ENCODE measurements at regions not wholly inside any gene's neighbourhood (a gene's known extent, or its start where the extent isn't known, plus 50 kb on each side); places are given as distances from the start of the nearest gene placed in this dataset.

DNA sequence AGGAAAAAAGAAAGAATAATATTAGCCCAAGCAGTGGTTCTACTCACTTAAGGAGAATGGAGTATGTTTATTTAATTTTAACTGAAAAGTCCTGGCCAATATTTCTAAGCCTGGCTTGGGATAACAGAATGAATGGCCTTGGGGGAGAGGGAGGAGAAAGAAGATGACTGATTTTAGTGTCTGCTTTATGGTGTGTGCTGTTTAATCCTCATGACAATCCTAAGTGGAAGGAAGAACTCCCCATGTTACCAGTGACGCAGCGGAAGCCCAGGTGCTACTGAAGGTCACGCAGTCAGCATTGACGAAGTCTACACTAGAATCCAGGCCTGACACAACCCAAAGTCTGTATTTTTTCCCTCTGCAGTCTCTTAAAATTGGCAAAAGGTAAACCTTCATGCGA is 50.5 kb downstream of the PALM2AKAP2 start:
- DNase-seq: no peak

DNA sequence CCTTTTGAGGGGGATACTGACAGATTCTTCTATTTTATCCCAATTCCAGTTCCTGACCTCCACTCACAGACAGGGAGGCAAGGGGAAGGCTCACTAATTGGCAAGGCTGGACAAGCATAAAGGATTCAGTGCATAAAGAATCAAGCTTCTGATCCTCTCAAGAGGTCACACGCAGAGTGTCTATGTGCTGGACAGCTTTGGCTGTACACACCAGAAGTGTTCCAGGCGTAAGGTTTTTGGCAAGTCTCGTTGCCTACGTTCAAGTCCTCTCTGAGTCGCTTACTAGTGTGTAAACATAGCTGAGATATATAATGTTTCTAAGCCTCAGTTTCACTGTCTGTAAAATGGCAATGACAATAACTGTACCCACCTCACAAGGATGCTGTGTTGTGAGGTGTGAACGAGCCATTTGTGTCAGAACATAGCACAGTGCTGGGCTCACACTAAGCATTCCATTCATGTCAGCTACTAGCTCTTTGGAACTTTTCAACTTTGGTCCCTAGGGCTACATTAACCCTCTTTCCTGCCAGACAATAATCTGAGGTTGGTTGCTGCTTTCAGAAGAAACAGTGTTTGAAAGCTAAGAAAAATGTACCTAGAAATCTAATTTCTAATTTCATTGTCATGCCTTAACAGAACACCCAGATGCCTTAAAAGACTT is 52.1 kb downstream of the PALM2AKAP2 start:
- DNase-seq: no peak

DNA sequence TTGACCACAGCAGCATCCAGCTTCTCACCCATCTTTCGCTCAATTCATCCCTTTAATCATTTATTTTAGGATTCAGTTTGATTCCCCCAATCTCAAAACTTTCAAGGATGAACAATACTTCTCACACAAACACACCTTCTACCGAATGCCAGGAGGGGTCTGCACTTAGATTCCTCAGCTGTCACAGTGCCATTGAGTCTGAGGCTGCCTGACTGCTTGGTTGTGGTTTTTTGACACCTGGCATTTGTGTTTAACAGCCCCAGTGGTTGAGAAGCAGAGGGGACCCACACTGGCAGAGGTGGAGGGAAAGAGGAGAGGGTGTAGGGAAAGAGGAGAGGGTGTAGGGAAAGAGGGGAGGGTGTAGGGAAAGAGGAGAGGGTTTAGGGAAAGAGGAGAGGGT is 54.9 kb downstream of the PALM2AKAP2 start:
- DNase-seq: no peak

DNA sequence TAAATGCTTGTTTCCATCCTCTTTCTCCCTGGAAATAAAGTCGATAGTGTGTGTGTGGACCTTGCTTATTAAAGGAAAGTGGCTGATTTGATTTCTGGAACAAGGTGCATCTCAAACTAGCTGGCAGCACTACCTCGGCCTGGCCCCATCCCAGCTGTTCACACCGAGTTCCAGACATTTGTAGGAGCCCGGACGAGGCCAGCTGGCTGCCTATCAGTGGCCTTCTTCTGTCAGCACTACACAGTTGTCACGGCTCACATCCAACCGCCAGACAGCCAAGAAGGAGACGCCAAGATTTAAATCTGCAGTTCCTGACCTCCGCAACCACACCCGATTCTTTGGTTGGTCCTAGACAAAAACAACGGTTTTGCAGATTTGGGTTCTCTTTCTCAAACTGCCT is 63.6 kb downstream of the PALM2AKAP2 start:
- no peak for DNase-seq

DNA sequence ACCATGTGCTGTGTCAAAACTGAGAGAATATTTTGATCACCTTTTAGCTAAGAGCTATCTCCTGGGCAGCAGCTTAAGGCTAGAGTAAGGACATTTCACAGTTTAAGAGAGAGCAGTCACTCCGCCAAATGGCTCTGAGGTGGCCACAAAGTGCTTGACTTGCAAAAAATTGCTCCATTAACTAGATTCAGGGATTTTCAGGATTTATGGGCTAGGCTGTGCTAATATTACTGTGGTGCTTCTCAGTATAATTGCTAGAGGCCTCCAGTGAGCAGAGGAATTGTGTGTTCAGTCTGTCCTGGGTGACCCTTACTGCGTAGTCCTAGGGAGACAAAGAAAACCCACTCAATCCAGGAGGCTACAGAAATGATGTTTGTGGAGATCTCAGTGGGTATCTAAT is 65.2 kb downstream of the PALM2AKAP2 start:
- no peak for DNase-seq

DNA sequence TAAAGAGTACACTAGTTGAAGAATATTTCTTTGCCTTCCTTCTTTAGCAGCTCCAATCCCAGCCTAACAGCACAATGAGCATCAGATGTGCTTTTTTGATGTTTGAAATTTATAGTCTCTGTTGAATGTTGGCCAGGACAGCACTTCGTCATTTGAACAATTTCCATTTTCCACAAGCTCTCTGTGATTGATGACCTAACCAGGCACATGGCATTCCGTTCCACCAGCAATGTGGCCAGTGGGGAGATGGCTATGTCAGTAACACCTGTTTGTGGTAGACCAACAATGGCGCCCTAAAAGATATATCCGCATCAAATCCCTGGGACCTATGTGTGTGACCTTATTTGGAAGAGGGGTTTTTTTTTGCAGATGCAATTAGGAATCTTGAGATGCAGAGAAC is 66.8 kb downstream of the PALM2AKAP2 start:
- no peak for DNase-seq

DNA sequence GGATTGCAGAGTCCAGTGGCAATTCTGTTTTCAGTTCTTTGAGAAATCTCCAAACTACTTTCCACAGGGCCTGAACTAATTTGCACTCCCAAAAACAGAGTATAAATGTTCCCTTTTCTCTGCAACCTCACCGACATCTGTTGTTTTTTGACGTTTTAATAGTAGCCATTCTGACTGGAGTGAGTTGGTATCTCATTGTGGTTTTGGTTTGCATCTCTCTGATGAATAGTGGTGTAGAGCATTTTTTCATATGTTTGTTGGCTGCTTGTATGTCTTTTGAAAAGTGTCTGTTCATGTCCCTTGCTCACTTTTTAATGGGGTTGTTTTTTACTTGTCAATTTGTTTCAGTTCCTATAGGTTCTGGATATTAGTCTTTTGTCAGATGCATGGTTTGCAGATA is 72.6 kb downstream of the PALM2AKAP2 start:
- DNase-seq: no peak

DNA sequence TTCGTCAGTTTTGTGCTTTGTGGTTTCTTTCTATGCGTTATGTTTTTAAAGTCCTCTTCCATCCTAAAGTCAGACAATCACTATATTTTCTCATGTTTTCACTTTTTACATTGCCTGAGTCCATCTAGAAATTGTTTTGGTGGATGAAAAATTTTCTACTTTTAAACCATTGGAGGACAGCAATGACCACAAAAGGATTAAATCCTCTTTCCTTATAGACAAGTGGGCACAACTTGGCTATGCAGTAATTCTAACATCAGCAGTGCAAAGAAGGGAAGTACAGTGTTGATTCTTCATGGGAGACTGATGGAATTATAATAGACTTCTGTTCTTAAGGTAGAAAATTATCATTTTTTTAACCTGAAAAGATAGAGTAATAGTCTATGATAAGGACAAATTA is 75.5 kb downstream of the PALM2AKAP2 start:
- DNase-seq: no peak

DNA sequence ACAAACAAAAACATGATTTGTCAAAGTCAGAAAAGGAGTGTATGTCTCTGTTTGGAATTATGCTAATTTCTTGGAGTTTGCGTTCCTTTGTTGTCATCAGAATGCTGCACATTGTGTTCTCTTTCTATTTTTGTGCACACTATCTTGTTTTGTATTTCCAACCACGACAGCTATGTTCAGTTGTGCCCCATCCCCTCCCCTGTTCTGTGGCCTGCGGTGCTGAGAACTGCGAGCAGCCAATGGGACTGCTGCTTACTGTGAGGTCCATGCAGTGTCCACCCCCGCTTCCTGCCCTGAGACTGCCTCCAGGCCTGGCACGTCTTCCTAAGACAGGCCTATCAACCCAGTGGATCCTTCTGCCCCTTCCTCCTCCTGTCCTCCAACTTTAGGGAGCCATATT is 76.8 kb downstream of the PALM2AKAP2 start:
- no peak for DNase-seq

DNA sequence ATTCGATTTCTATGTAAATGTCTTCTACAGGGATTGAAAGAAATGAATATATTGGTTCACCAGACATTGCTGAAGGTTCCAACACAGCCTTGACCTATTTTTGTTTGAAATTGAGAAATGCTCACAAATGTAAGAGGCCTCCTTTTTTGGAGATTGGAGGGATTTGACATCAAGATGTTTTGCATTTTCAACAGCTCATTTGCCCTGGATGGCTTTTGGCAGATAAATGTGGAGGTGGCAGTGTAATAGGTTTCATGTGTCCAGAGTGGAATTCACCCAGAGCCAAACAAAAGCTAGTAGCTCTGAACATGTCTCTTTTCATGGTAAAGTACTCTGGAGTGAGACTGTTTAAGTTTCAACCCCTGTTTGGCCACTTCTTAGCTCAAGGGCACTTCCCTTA is 77.3 kb downstream of the PALM2AKAP2 start:
- DNase-seq: no peak

DNA sequence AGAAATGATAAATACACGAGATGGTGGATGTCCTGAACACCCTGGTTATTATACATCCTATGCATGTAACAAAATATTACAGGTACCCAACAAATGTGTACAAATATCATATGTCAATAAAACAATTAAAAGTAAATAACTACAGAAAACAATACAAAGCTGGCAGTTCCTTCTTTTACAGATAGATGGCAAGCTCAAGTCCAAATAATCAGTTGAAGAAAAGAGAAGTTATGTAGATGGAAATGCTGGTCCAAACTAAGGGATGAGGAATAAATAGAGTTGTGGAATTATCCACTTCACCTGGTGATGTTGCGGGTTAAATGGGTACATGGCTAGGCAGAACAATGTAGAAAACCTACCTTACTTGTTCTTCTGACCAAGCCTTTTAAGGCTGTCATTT is 79.4 kb downstream of the PALM2AKAP2 start:
- DNase-seq: peak in 1 of 2 experiments; percentile 34

DNA sequence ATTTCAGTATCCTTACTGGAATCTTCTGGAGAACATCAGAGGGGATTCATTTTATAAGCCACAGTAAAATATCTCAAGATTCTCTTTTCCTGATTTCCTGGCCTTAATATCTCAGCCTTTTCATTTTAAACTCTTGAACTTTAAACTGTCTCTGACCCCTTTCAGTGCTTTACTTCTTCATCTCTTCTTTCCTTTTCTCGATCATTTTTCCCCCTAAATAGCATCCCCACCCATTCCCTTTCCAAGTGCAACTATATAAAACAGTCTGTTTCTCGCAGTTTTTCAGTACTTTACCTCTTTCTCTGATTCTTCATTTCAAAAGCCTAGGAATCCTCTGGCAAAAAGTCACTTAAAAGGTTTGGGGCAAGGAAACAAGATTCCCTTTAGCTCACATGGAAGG is 80.5 kb downstream of the PALM2AKAP2 start:
- DNase-seq: no peak

DNA sequence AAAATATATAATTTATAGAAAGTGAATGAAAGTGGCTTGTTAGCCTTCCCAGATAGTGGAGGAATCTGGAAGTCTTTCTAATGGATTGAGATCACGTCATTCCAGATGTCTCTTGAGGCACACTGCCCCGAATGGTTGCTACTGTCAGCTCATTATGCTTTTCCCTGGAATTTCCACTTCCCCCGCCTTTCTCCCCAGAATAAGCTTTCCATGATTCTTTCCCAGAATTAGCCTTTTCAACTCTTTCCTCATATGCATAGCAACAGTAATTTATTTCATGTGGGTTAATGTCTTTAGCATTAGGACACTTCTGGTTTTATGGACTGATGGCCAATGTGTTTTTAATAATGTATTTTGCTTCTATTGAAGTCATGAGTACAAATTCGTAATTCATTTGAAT is 81.5 kb downstream of the PALM2AKAP2 start:
- no peak for DNase-seq

DNA sequence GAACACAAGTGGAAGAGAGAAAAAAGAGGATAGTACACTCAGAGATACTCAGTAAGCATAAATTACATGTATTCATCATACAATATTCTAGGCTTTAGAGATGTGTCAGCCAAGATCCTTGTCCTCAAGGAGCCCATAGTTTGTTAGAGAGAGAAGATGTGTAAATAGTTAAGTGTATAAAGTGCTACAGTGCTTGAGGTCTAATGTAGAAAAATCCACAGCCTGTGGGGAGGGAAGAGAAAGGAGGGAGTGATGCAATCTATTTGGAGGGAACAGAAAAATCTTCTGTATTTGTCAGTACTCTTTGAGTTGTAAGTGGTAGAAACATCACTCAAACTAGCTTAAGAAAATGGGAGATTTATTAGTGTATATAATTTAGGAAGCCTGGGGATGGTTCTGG is 81.9 kb downstream of the PALM2AKAP2 start:
- no peak for DNase-seq

DNA sequence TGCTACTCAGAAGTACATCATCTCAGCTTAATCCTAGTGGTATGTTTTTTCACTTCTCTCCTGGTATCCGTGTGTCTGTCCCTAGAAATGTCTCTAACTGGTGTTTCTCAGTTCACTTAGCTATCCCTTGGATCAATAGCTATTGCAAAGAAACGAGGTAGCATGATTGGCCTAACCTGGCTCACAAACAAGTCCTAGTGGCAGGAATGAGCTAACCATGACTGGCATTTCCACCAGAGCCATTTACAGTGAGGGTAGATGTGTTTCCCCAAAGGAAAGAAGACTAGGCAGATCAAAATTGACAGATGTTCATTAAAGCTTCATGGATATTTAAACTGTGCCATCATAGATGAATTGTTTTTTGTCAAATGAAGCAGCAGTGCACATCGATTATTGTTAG is 82.5 kb downstream of the PALM2AKAP2 start:
- no peak for DNase-seq

DNA sequence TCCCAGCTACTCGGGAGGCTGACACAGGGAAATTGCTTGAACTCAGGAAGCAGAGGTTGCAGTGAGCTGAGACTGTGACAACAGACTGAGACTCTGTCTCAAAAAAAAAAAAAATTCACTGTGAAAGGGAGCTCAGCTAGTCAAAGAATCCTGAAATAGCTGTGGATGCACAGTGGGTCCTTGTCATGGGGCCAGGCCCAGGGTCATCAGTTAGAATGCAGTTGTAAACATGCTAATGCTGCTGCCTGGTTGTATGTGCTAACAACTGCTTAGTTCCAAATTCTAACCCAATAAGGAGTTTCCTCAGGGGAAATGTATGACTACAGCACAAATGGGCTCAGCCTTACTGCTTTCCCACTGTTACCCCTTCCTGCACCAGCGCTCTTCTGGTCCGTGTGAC is 84.0 kb downstream of the PALM2AKAP2 start:
- DNase-seq: no peak

DNA sequence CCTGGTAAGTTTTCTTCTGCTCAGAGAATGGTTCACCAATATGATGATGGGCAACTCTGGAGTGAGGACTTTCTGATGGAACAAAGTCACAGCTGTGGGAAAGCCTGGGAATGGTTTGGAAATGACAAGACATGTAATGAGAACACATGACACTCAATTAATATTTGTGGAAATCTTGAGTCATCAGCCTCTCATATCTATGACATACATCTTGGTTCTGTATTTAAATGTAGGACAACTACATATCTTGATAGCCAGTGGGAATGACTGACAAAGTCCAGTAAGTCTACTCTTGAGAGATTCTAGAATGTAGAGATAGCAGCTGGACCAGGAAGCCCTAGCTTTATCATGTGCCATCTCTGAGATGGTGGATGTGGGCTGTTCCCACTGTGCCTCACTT is 85.5 kb downstream of the PALM2AKAP2 start:
- DNase-seq: no peak

DNA sequence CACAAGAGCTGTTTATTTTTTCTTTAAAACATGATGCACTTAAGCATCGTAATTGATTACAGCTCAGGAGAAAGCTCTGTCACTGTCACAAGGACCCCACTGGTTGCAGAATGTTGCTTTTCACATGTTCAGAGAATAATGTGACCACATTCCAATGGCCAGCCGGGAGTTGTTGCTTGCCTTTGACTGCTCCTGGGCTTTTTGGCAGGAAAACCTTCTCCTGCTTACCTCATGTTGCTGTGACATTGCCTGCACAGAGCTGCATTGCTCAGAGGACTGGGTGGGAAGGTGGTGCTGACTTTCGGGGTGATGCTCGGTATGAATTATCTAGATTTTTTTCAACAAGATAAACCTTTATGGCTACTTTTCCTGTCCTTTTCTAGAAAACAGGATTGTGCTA is 88.2 kb downstream of the PALM2AKAP2 start:
- DNase-seq: no peak

DNA sequence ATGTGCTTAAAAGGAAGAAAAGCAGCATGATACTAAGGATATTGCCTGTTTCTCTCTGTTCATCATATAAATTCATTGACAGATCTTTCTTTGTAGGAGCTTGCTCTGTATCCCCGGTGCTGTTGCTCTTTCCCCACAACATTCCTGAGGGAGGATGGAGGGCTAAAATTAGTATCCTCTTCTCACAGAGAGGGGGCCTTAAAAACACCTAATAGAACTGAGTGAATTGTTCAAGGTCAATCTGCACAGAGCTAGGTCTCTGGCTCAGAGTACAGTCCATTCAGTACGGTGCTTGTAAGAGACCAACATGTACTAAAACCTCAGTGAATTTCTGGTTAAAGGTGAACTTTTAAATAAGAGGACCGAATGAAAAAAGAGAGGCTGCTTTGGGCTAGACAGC is 88.7 kb downstream of the PALM2AKAP2 start:
- no peak for DNase-seq

DNA sequence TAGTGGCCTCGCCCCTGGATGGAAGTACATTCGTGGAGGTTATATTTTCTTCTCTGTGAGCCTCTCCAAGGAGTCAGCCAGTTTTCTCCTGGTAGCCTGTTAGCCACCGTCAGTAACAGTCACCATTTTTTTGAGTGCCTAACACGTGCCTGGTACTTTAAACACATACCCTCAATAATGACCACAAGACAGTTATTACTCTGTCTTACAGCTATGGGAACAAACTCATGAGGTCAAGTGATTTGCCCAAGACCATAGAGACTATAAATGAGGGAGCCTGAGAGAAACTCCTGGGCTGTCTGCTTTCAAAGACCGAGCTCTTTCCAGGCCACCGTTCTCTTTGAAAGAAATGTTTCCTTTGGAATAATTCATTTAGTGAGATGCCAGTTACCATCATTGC is 90.4 kb downstream of the PALM2AKAP2 start:
- no peak for DNase-seq

DNA sequence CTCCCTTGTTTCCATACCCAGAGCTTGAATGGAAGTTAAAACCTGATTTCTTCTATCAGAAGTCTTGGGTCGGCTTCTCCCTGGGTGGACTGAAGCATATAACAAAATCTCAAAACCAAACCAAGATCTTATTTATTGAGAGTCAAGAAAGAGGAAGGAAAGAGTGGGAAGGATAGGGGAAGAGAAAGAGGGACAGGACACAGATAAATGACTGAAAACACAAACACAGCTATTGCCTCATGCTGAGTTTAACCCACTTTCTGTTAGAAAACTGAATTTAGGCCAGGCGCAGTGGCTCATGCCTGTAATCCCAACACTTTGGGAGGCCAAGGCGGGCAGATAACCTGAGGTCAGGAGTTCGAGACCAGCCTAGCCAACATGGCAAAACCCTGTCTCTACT is 92.9 kb downstream of the PALM2AKAP2 start:
- no peak for DNase-seq

DNA sequence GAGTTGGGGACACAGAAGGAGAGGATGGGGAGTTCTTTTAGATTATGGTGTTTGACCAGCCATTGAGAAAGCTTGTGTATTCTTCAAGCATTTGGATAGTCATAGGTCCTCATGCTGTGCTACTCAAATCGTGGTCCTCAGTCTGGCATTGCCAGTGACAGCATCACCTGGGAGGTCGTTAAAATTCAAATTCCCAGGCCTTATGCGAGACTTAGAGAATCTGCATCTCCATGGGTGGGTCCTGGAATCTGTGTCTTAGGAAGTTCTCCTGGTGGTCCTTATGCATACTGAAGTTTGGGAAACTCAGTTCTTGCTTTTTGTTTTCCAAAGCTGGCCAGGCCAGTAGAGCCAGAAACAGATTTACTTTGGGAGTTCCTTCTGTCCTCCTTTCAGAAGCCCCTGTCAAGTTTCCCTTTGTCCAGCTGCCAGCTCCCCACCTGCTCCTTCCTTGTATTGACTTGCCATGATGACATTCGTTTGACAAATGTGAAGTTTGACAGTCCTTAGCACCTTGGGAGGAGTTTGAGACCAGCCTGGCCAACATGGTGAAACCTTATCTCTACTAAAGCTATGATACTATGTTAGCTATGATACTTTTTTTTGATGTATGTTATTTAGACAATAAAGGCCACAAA is 95.6 kb downstream of the PALM2AKAP2 start:
- DNase-seq: no peak

DNA sequence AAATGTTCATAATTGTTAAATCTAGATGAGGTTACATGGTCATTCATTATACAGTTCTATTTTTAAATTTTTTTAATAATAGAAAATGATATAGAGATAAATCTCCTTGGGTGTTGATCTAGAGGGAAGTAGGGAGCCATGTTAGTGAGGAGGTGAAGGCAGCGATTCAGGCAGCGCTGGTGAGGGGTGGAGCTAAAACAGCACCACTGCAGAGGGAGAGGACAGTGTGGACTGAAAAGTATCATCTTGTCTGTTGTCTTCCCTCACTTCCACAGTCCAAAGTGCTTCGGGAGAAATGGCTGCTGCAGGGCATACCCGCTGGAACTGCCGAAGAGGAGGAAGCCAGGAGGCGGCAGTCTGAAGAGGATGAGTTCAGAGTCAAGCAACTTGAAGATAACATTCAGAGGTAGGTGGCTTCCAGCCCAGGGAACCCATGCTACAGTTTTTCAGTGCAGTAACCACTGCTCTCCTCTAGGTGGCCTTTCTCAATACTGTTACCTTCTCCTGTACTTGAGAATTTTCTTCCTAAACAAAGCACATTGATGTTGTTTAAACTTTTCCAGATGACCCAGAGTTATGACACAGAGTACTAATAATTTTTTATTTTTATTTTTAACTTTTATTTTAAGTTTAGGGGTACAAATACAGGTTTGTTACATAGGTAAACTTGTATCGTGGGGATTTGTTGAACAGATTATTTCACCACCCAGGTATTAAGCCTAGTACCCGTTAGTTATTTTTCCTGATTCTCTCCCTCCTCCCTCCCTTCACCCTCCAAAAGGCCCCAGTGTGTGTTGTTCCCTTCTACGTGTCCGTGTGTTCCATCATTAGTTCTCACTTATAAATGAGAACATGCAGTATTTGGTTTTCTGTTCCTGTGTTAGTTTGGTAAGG is 100.5 kb downstream of the PALM2AKAP2 start:
- DNase-seq: peak in 1 of 2 experiments; percentile 71

DNA sequence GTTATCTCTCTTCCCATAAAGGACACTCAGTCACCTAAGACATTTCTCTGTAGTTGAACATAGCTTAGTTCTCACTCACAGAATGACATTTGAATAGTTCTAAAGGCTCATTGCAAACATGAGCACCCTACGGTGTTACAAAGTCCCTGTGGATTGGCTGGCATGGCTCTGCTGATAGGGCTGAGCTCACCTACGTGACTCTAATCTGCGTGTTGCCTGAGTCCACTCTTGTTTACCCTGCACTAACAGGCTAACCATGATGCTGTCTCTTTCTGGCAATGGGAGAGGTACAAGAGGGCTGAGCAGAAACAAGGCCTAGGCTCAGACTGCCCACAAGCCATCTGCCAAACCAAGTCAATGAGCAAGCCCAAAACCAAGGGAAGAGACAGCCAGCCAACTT is 103.6 kb downstream of the PALM2AKAP2 start:
- no peak for DNase-seq

Measured in SW 1271 (cell line).